NB4 (cell line): ENCODE measurements at regions not wholly inside any gene's neighbourhood (a gene's known extent, or its start where the extent isn't known, plus 50 kb on each side); places are given as distances from the start of the nearest gene placed in this dataset.

Source experiments
- MAX ChIP-seq: IDR thresholded peaks from 2 replicates; pipeline ENCODE4 v1.6.1; 2011; ENCODE audit warnings: low read depth, low read length
- MYC ChIP-seq: IDR thresholded peaks from 2 replicates; pipeline ENCODE4 v1.6.1; 2011; ENCODE audit warnings: low read depth, low read length
- POLR2A ChIP-seq: IDR thresholded peaks from 2 replicates; pipeline ENCODE4 v1.6.1; 2011; ENCODE audit warnings: mild to moderate bottlenecking; ENCODE audit not compliant: insufficient read length; ENCODE audit errors: extremely low read depth
- TF ChIP-seq, protein P1 (sequence below): IDR thresholded peaks from one replicate; pipeline ENCODE4 v1.5.1; 2012; ENCODE audit warnings: low read depth, low read length

DNA sequence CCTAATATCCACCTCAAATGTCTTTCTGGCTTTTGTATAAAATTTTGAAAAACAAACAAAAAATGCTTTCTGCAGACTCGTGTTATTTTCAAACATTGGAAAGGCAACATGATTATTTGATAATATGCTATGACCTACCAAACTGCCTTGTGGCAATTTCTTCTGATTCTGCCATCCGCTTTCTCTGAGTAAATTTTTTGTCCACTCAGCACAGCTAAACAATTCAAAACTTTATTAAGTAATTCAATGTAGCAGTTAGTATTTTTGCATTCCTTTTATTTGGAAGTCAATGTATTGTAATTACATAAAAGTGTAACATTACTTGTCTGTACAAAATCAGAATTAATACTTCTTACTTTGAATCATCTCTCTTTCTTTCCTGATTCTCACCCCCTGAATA is 1206.6 kb upstream of the EYS start:
- TF ChIP-seq POLR2A (no peak), MAX (no peak), MYC (no peak)
- TF ChIP-seq, protein P1, sequence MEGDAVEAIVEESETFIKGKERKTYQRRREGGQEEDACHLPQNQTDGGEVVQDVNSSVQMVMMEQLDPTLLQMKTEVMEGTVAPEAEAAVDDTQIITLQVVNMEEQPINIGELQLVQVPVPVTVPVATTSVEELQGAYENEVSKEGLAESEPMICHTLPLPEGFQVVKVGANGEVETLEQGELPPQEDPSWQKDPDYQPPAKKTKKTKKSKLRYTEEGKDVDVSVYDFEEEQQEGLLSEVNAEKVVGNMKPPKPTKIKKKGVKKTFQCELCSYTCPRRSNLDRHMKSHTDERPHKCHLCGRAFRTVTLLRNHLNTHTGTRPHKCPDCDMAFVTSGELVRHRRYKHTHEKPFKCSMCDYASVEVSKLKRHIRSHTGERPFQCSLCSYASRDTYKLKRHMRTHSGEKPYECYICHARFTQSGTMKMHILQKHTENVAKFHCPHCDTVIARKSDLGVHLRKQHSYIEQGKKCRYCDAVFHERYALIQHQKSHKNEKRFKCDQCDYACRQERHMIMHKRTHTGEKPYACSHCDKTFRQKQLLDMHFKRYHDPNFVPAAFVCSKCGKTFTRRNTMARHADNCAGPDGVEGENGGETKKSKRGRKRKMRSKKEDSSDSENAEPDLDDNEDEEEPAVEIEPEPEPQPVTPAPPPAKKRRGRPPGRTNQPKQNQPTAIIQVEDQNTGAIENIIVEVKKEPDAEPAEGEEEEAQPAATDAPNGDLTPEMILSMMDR, result no peak
